HCT116 (cell line): ENCODE measurements at regions not wholly inside any gene's neighbourhood (a gene's known extent, or its start where the extent isn't known, plus 50 kb on each side); places are given as distances from the start of the nearest gene placed in this dataset.

Source experiments
- EZH2 ChIP-seq: fragments of 200-600 bp; sonication (generic); IDR thresholded peaks from 2 replicates; pipeline ENCODE4 v1.6.1; 2017; ENCODE audit warnings: antibody characterized with exemption, mixed run types
- EZH2phosphoT487 ChIP-seq: fragments of 200-600 bp; IDR thresholded peaks from 2 replicates; pipeline ENCODE4 v1.6.1; 2018; ENCODE audit warnings: antibody characterized with exemption, borderline replicate concordance
- JUND ChIP-seq: IDR thresholded peaks from 2 replicates; pipeline ENCODE4 v1.6.1; 2012
- POLR2A ChIP-seq: IDR thresholded peaks from 2 replicates; pipeline ENCODE4 v1.7.0; 2011; ENCODE audit warnings: borderline replicate concordance; ENCODE audit not compliant: insufficient read depth, insufficient read length; ENCODE audit errors: extremely low read depth
- POLR2AphosphoS5 ChIP-seq: IDR thresholded peaks from 2 replicates; pipeline ENCODE4 v1.6.1; 2011; ENCODE audit warnings: mild to moderate bottlenecking, low read depth, low read length, moderate library complexity
- RAD21 ChIP-seq: IDR thresholded peaks from 2 replicates; pipeline ENCODE4 v1.6.1; 2012; ENCODE audit warnings: low read depth, mild to moderate bottlenecking
- SP1 ChIP-seq: IDR thresholded peaks from 2 replicates; pipeline ENCODE4 v1.6.1; 2012; ENCODE audit warnings: low read depth
- YY1 ChIP-seq: IDR thresholded peaks from 2 replicates; pipeline ENCODE4 v1.6.1; 2011; ENCODE audit warnings: low read length, low read depth, moderate library complexity, mild to moderate bottlenecking; ENCODE audit not compliant: insufficient replicate concordance; ENCODE audit errors: extremely low read depth
- TF ChIP-seq, protein P1 (sequence below), 3 experiments: fragments of 200-600 bp in 1 of 3; sonication (generic) in 1 of 3; IDR thresholded peaks in 2 of 3; conservative IDR thresholded peaks in 1 of 3; 2 replicates each; pipeline ENCODE4 v1.5.1; 2012 to 2017; ENCODE audit warnings: low read depth in 2 of 3, low read length in 2 of 3, antibody characterized with exemption in 1 of 3, borderline replicate concordance in 1 of 3, control low read depth in 1 of 3, mild to moderate bottlenecking in 1 of 3, mixed read lengths in 1 of 3, mixed run types in 1 of 3, moderate library complexity in 1 of 3; ENCODE audit not compliant: insufficient read depth in 1 of 3
- TF ChIP-seq, protein P2 (sequence below): IDR thresholded peaks from 2 replicates; pipeline ENCODE4 v1.6.1; 2012
- TF ChIP-seq, protein P3 (sequence below): IDR thresholded peaks from 2 replicates; pipeline ENCODE4 v1.6.1; 2012; ENCODE audit warnings: low read depth

DNA sequence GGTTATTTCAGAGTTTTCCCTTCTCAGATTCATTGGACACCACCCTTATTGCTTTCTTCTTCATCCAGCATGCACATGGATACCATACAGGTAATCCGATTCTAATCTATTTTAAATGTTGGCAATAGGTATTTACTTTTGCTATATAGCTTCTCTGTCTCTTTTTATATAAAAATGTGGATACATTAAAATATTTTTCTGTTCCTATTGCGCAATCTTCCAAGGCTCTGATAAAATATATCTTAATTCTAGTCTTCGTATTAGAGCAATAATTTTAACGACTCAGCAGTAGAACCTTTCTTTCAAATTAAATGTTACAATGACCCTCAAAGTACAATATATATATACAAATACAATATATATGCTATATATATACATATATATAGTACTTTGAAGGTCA, 239.8 kb downstream of the DCAF12L2 start:
- TF ChIP-seq, protein P1, sequence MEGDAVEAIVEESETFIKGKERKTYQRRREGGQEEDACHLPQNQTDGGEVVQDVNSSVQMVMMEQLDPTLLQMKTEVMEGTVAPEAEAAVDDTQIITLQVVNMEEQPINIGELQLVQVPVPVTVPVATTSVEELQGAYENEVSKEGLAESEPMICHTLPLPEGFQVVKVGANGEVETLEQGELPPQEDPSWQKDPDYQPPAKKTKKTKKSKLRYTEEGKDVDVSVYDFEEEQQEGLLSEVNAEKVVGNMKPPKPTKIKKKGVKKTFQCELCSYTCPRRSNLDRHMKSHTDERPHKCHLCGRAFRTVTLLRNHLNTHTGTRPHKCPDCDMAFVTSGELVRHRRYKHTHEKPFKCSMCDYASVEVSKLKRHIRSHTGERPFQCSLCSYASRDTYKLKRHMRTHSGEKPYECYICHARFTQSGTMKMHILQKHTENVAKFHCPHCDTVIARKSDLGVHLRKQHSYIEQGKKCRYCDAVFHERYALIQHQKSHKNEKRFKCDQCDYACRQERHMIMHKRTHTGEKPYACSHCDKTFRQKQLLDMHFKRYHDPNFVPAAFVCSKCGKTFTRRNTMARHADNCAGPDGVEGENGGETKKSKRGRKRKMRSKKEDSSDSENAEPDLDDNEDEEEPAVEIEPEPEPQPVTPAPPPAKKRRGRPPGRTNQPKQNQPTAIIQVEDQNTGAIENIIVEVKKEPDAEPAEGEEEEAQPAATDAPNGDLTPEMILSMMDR (IDR thresholded peaks at IDR 0.05 in 2 of 3, conservative IDR thresholded peaks at IDR 0.05 in 1 of 3; ENCODE audit: borderline replicate concordance in 1 of 3, insufficient read depth in 1 of 3, low read depth in 2 of 3, low read length in 2 of 3), result no peak
- TF ChIP-seq SP1 (no peak), EZH2 (no peak), POLR2AphosphoS5 (no peak), RAD21 (no peak), JUND (no peak), POLR2A (no peak), EZH2phosphoT487 (no peak), YY1 (no peak)
- TF ChIP-seq, protein P2, sequence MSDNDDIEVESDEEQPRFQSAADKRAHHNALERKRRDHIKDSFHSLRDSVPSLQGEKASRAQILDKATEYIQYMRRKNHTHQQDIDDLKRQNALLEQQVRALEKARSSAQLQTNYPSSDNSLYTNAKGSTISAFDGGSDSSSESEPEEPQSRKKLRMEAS, result no peak
- TF ChIP-seq, protein P3, sequence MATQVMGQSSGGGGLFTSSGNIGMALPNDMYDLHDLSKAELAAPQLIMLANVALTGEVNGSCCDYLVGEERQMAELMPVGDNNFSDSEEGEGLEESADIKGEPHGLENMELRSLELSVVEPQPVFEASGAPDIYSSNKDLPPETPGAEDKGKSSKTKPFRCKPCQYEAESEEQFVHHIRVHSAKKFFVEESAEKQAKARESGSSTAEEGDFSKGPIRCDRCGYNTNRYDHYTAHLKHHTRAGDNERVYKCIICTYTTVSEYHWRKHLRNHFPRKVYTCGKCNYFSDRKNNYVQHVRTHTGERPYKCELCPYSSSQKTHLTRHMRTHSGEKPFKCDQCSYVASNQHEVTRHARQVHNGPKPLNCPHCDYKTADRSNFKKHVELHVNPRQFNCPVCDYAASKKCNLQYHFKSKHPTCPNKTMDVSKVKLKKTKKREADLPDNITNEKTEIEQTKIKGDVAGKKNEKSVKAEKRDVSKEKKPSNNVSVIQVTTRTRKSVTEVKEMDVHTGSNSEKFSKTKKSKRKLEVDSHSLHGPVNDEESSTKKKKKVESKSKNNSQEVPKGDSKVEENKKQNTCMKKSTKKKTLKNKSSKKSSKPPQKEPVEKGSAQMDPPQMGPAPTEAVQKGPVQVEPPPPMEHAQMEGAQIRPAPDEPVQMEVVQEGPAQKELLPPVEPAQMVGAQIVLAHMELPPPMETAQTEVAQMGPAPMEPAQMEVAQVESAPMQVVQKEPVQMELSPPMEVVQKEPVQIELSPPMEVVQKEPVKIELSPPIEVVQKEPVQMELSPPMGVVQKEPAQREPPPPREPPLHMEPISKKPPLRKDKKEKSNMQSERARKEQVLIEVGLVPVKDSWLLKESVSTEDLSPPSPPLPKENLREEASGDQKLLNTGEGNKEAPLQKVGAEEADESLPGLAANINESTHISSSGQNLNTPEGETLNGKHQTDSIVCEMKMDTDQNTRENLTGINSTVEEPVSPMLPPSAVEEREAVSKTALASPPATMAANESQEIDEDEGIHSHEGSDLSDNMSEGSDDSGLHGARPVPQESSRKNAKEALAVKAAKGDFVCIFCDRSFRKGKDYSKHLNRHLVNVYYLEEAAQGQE, result no peak
